ENCODE measurements at regions not wholly inside any gene's neighbourhood (a gene's known extent, or its start where the extent isn't known, plus 50 kb on each side); places are given as distances from the start of the nearest gene placed in this dataset.
"Not testable (repeated sequence)": the region's sequence is repeated elsewhere in the genome, so short reads cannot be mapped to it uniquely, and the experiment has no call there.

GRCh38 chr10:34058845-34059614, 724.6 kb upstream of the NRP1 start:
- no peak overlapping the region for H3K27ac ChIP-seq
- no peaks in the 10 kb centered on the region for H3K27me3 ChIP-seq
- WGBS (ENCODE audit: insufficient coverage, low coverage, low lambda C conversion rate, missing lambda C conversion rate), result 71% methylated on average over 11 of the region's 11 CpGs
- intact Hi-C loops (cut with DNase I), result no loop called here
- no peaks in the 10 kb centered on the region for H3K36me3 ChIP-seq
- no peaks in the 10 kb centered on the region for H3K4me1 ChIP-seq
- no peak overlapping the region for H3K4me3 ChIP-seq
- DNase-seq (no peak), ATAC-seq (no peak)
- TF ChIP-seq CTCF (IDR thresholded peaks at IDR 0.05) (no peak), POLR2A (IDR thresholded peaks at IDR 0.05) (no peak)
- peaks cover 0 to 6% (median 0%) of the 10 kb centered on the region in 4 donors for H3K9me3 ChIP-seq

- ATAC-seq; intact Hi-C loops (cut with DNase I): not testable (repeated sequence)
- 87% methylated on average over 3 of the region's 38 CpGs for WGBS (ENCODE audit: insufficient coverage, low coverage, low lambda C conversion rate, missing lambda C conversion rate)
These were observed 721.0 kb upstream of the NRP1 start for GRCh38 chr10:34055410-34055985.

GRCh38 chr10:34049887-34050286, 715.4 kb upstream of the NRP1 start:
- no peaks in the 10 kb centered on the region for H3K9me3 ChIP-seq
- no peak for DNase-seq
- H3K4me3 ChIP-seq, result no peak overlapping the region
- ATAC-seq, result no peak
- H3K27ac ChIP-seq, result no peak overlapping the region
- intact Hi-C loops (cut with DNase I), result no loop called here
- H3K27me3 ChIP-seq, result no peaks in the 10 kb centered on the region
- H3K36me3 ChIP-seq, result no peaks in the 10 kb centered on the region
- TF ChIP-seq CTCF (IDR thresholded peaks at IDR 0.05), result no peak
- H3K4me1 ChIP-seq, result no peaks in the 10 kb centered on the region
- WGBS (ENCODE audit: insufficient coverage, low coverage, low lambda C conversion rate, missing lambda C conversion rate), result 59% methylated on average over 9 of the region's 9 CpGs

More at GRCh38 chr10:34055410-34055985, 721.0 kb upstream of the NRP1 start:
- not testable (repeated sequence) for H3K27ac ChIP-seq, H3K27me3 ChIP-seq, H3K4me3 ChIP-seq, H3K9me3 ChIP-seq, H3K4me1 ChIP-seq, H3K36me3 ChIP-seq, DNase-seq

GRCh38 chr10:34049469-34049868, 715.0 kb upstream of the NRP1 start:
- Histone ChIP-seq H3K27me3 (no peaks in the 10 kb centered on the region), H3K9me3 (no peaks in the 10 kb centered on the region), H3K27ac (no peak overlapping the region), H3K4me1 (no peaks in the 10 kb centered on the region), H3K4me3 (no peak overlapping the region), H3K36me3 (no peaks in the 10 kb centered on the region)
- no peak for ATAC-seq
- TF ChIP-seq CTCF (IDR thresholded peaks at IDR 0.05) (no peak), POLR2A (IDR thresholded peaks at IDR 0.05) (no peak)
- DNase-seq, result no peak
- 61% methylated on average over 3 of the region's 3 CpGs for WGBS (ENCODE audit: insufficient coverage, low coverage, low lambda C conversion rate, missing lambda C conversion rate)
- intact Hi-C loops (cut with DNase I), result no loop called here

GRCh38 chr10:34047389-34047788, 712.9 kb upstream of the NRP1 start:
- 98% methylated on average over 6 of the region's 7 CpGs for WGBS (ENCODE audit: insufficient coverage, low coverage, low lambda C conversion rate, missing lambda C conversion rate)
- Histone ChIP-seq H3K36me3 (no peaks in the 10 kb centered on the region), H3K9me3 (no peaks in the 10 kb centered on the region), H3K4me1 (no peaks in the 10 kb centered on the region), H3K27me3 (no peaks in the 10 kb centered on the region), H3K27ac (no peak overlapping the region), H3K4me3 (no peak overlapping the region)
- no peak for DNase-seq
- intact Hi-C loops (cut with DNase I), result no loop called here
- TF ChIP-seq CTCF (IDR thresholded peaks at IDR 0.05) (no peak), POLR2A (IDR thresholded peaks at IDR 0.05) (no peak)
- no peak for ATAC-seq

Data from right lobe of liver (tissue), 6 donors.